Keratinocyte (primary cell): ENCODE measurements at regions not wholly inside any gene's neighbourhood (a gene's known extent, or its start where the extent isn't known, plus 50 kb on each side); places are given as distances from the start of the nearest gene placed in this dataset.

Experiments
- DNase-seq: peaks from one replicate; pipeline ENCODE4 v3.0.0-alpha.2; 2011; ENCODE audit warnings: low read depth, missing footprints, low spot score
- FAIRE-seq: peaks from 2 replicates; lab custom pipeline; 2011; peaks lifted over from hg19 to GRCh38; lab: Jason Lieb, UNC
- H2AFZ ChIP-seq: 2 replicates; pipeline ENCODE4 v1.6.0; 2012; ENCODE audit warnings: low read length, control low read depth, inconsistent platforms; ENCODE audit not compliant: control insufficient read depth
- H3K27ac ChIP-seq: 2 replicates; pipeline ENCODE4 v1.5.1; 2011; ENCODE audit warnings: low read length; ENCODE audit not compliant: control insufficient read depth, insufficient read depth
- H3K27me3 ChIP-seq: 3 replicates; pipeline ENCODE4 v1.6.0; 2011; ENCODE audit warnings: low read length; ENCODE audit not compliant: control insufficient read depth, insufficient read depth; ENCODE audit errors: extremely low read depth
- H3K36me3 ChIP-seq, 2 experiments: 2 replicates in 1 of 2; 3 replicates in 1 of 2; pipeline ENCODE4 v1.5.1; 2011; ENCODE audit warnings: low read length in 2 of 2, mild to moderate bottlenecking in 1 of 2; ENCODE audit not compliant: control insufficient read depth in 2 of 2, insufficient read depth in 2 of 2; ENCODE audit errors: extremely low read depth in 1 of 2
- H3K4me1 ChIP-seq: 3 replicates; pipeline ENCODE4 v1.5.1; 2011; ENCODE audit warnings: low read length; ENCODE audit not compliant: control insufficient read depth, insufficient read depth; ENCODE audit errors: extremely low read depth
- H3K4me2 ChIP-seq: 3 replicates; pipeline ENCODE4 v1.6.0; 2011; ENCODE audit warnings: low read depth, low read length; ENCODE audit not compliant: control insufficient read depth, insufficient read depth; ENCODE audit errors: extremely low read depth
- H3K4me3 ChIP-seq, 3 experiments: fragments of 200-600 bp in 1 of 3; sonication (generic) in 1 of 3; 2 replicates in 2 of 3; 3 replicates in 1 of 3; pipeline ENCODE4 v1.5.1; 2011 to 2016; ENCODE audit warnings: low read length in 3 of 3, mild to moderate bottlenecking in 3 of 3, control low read depth in 2 of 3, inconsistent platforms in 1 of 3, low read depth in 1 of 3, mixed read lengths in 1 of 3, mixed run types in 1 of 3, moderate library complexity in 1 of 3; ENCODE audit not compliant: control insufficient read depth in 2 of 3, insufficient read depth in 2 of 3; ENCODE audit errors: extremely low read depth in 1 of 3
- H3K79me2 ChIP-seq: 2 replicates; pipeline ENCODE4 v1.6.0; 2012; ENCODE audit warnings: low read length; ENCODE audit not compliant: control insufficient read depth, insufficient read depth
- H3K9ac ChIP-seq: 3 replicates; pipeline ENCODE4 v1.6.0; 2011; ENCODE audit warnings: low read length; ENCODE audit not compliant: control insufficient read depth, insufficient read depth; ENCODE audit errors: extremely low read depth
- H3K9me1 ChIP-seq: 3 replicates; pipeline ENCODE4 v1.6.0; 2011; ENCODE audit warnings: low read length; ENCODE audit not compliant: control insufficient read depth, insufficient read depth; ENCODE audit errors: extremely low read depth
- H3K9me3 ChIP-seq: 2 replicates; pipeline ENCODE4 v1.5.1; 2012; ENCODE audit warnings: low read depth, low read length; ENCODE audit not compliant: control insufficient read depth
- H4K20me1 ChIP-seq: 3 replicates; pipeline ENCODE4 v1.6.0; 2011; ENCODE audit warnings: low read length; ENCODE audit not compliant: control insufficient read depth, insufficient read depth; ENCODE audit errors: extremely low read depth
- CTCF ChIP-seq, 3 experiments: IDR thresholded peaks in 1 of 3; conservative IDR thresholded peaks in 1 of 3; optimal IDR thresholded peaks in 1 of 3; 2 replicates in 2 of 3; 3 replicates in 1 of 3; pipeline versions ENCODE3 to v1.5.1; 2011; ENCODE audit warnings: low read length in 3 of 3, mild to moderate bottlenecking in 3 of 3, moderate library complexity in 2 of 3, control low read depth in 1 of 3, inconsistent platforms in 1 of 3; ENCODE audit not compliant: insufficient read depth in 2 of 3; ENCODE audit errors: extremely low read depth in 1 of 3
- EZH2 ChIP-seq: IDR thresholded peaks from one replicate; pipeline ENCODE4 v1.6.1; 2012; ENCODE audit warnings: inconsistent platforms, mild to moderate bottlenecking, low read length, moderate library complexity
- dilution Hi-C: fragments of 300-500 bp; cut with MboI; formaldehyde crosslinking; loops from one replicate; pipeline ENCODE4 v1.7.0; 2020; ENCODE audit warnings: low sequenced_read_pairs; ENCODE audit not compliant: extremely low pct_ligation_motif_present

GRCh38 chr15:46617507-46617906, 982.7 kb downstream of the SQOR start:
- FAIRE-seq: no peak
- TF ChIP-seq EZH2 (no peak), CTCF (optimal IDR thresholded peaks at IDR 0.05 in 1 of 3, IDR thresholded peaks at IDR 0.05 in 1 of 3, conservative IDR thresholded peaks at IDR 0.05 in 1 of 3; ENCODE audit: extremely low read depth in 1 of 3, insufficient read depth in 2 of 3, low read length in 3 of 3) (no peak)

GRCh38 chr15:46618984-46619383, 984.2 kb downstream of the SQOR start:
- TF ChIP-seq CTCF (optimal IDR thresholded peaks at IDR 0.05 in 1 of 3, IDR thresholded peaks at IDR 0.05 in 1 of 3, conservative IDR thresholded peaks at IDR 0.05 in 1 of 3; ENCODE audit: extremely low read depth in 1 of 3, insufficient read depth in 2 of 3, low read length in 3 of 3) (no peak), EZH2 (no peak)
- no peak overlapping the region for H3K4me3 ChIP-seq
- H3K27me3 ChIP-seq: no peaks in the 10 kb centered on the region
- H3K27ac ChIP-seq: no peak overlapping the region
- DNase-seq: no peak
- no peaks in the 10 kb centered on the region for H3K79me2 ChIP-seq
- no peak for FAIRE-seq
- no peaks in the 10 kb centered on the region for H3K9me1 ChIP-seq
- H3K9ac ChIP-seq: no peak overlapping the region
- no peaks in the 10 kb centered on the region for H3K9me3 ChIP-seq
- dilution Hi-C loops: no loop called here
- H4K20me1 ChIP-seq: no peaks in the 10 kb centered on the region
- no peak overlapping the region for H3K4me2 ChIP-seq
- H3K36me3 ChIP-seq: no peaks in the 10 kb centered on the region
- no peak overlapping the region for H2AFZ ChIP-seq
- no peaks in the 10 kb centered on the region for H3K4me1 ChIP-seq

More at GRCh38 chr15:46617507-46617906, 982.7 kb downstream of the SQOR start:
- no peak for DNase-seq
- Histone ChIP-seq H3K27me3 (no peaks in the 10 kb centered on the region), H3K79me2 (no peaks in the 10 kb centered on the region), H3K4me3 (no peak overlapping the region), H3K9me1 (no peaks in the 10 kb centered on the region), H3K9me3 (no peaks in the 10 kb centered on the region), H3K4me2 (no peak overlapping the region), H3K36me3 (no peaks in the 10 kb centered on the region), H2AFZ (no peak overlapping the region), H3K4me1 (no peaks in the 10 kb centered on the region), H4K20me1 (no peaks in the 10 kb centered on the region), H3K27ac (no peak overlapping the region), H3K9ac (no peak overlapping the region)
- dilution Hi-C loops: no loop called here
